NCI-H526 (cell line): ENCODE measurements at regions not wholly inside any gene's neighbourhood (a gene's known extent, or its start where the extent isn't known, plus 50 kb on each side); places are given as distances from the start of the nearest gene placed in this dataset.

Experiments used
- DNase-seq, 2 experiments: peaks; one replicate each; lab custom pipeline; 2025; lab: John Stamatoyannopoulos, UW

- DNase-seq = no peak
Observed at GRCh38 chr2:38171208-38171855, 95.4 kb upstream of the CYP1B1 start.

GRCh38 chr2:38170733-38171132, 94.8 kb upstream of the CYP1B1 start:
- DNase-seq = no peak

GRCh38 chr2:38170067-38170466, 94.1 kb upstream of the CYP1B1 start:
- no peak for DNase-seq

- DNase-seq = no peak
Observed at GRCh38 chr2:38168710-38169480, 92.9 kb upstream of the CYP1B1 start.

GRCh38 chr2:38167968-38168350, 92.0 kb upstream of the CYP1B1 start:
- no peak for DNase-seq

- DNase-seq = no peak
Observed at GRCh38 chr2:38165698-38166097, 89.7 kb upstream of the CYP1B1 start.

GRCh38 chr2:38164881-38165280, 88.9 kb upstream of the CYP1B1 start:
- DNase-seq = peak in 1 of 2 experiments; percentile 66

- no peak for DNase-seq
Observed at GRCh38 chr2:38163579-38163978, 87.6 kb upstream of the CYP1B1 start.

GRCh38 chr2:38163006-38163405, 87.1 kb upstream of the CYP1B1 start:
- peak in 1 of 2 experiments; percentile 22 for DNase-seq

GRCh38 chr2:38160516-38160915, 84.6 kb upstream of the CYP1B1 start:
- DNase-seq = no peak

GRCh38 chr2:38159597-38159996, 83.6 kb upstream of the CYP1B1 start:
- no peak for DNase-seq

GRCh38 chr2:38159191-38159590, 83.2 kb upstream of the CYP1B1 start:
- no peak for DNase-seq

GRCh38 chr2:38158378-38159118, 82.6 kb upstream of the CYP1B1 start:
- DNase-seq = no peak

- no peak for DNase-seq
Observed at GRCh38 chr2:38156436-38156835, 80.5 kb upstream of the CYP1B1 start.

GRCh38 chr2:38155015-38155414, 79.1 kb upstream of the CYP1B1 start:
- no peak for DNase-seq

GRCh38 chr2:38154395-38154794, 78.4 kb upstream of the CYP1B1 start:
- DNase-seq = no peak

- no peak for DNase-seq
Observed at GRCh38 chr2:38153476-38154135, 77.7 kb upstream of the CYP1B1 start.

GRCh38 chr2:38152913-38153312, 77.0 kb upstream of the CYP1B1 start:
- DNase-seq = no peak

- no peak for DNase-seq
Observed at GRCh38 chr2:38152035-38152434, 76.1 kb upstream of the CYP1B1 start.

GRCh38 chr2:38149531-38149930, 73.6 kb upstream of the CYP1B1 start:
- DNase-seq = no peak

- DNase-seq = no peak
Observed at GRCh38 chr2:38148501-38148900, 72.5 kb upstream of the CYP1B1 start.

- no peak for DNase-seq
Observed at GRCh38 chr2:38147333-38148121, 71.6 kb upstream of the CYP1B1 start.
